Endothelial cell of umbilical vein (primary cell): ENCODE measurements at regions not wholly inside any gene's neighbourhood (a gene's known extent, or its start where the extent isn't known, plus 50 kb on each side); places are given as distances from the start of the nearest gene placed in this dataset.

Source experiments
- BruUV-seq: library from RNA; stranded (reverse); fragments of 400-500 nt; replicated peaks from 2 replicates; lab custom pipeline; 2021; lab: Mats Ljungman, UMichigan
- CTCF ChIA-PET: fragments of 300-600, 350-600 bp; sonication (Branson Sonifier 250); formaldehyde crosslinking; loops from one replicate; lab custom pipeline; 2021; ENCODE audit warnings: antibody characterized with exemption, inconsistent platforms; lab: Charles Lee
- POLR2A ChIA-PET: fragments of 300-600, 350-600 bp; sonication (Branson Sonifier 250); formaldehyde crosslinking; loops from one replicate; lab custom pipeline; 2021; ENCODE audit warnings: antibody characterized with exemption, inconsistent platforms; lab: Charles Lee
- DNase-seq: peaks from one replicate; pipeline ENCODE4 v3.0.0-alpha.2; 2011; ENCODE audit warnings: low read depth, low spot score
- FAIRE-seq: peaks from 2 replicates; lab custom pipeline; 2011; peaks lifted over from hg19 to GRCh38; lab: Jason Lieb, UNC
- H2AFZ ChIP-seq: 2 replicates; pipeline ENCODE4 v1.6.0; 2012; ENCODE audit warnings: low read depth, low read length, control low read depth, inconsistent platforms
- H3K27ac ChIP-seq: 2 replicates; pipeline ENCODE4 v1.5.1; 2011; ENCODE audit warnings: low read depth, mild to moderate bottlenecking, control low read depth, low read length, moderate library complexity; ENCODE audit not compliant: insufficient read depth
- H3K27me3 ChIP-seq, 2 experiments: 2 replicates each; pipeline versions ENCODE4 v1.6.0 to v1.6.1; 2011; ENCODE audit warnings: low read length in 2 of 2, mixed read lengths in 1 of 2; ENCODE audit not compliant: control insufficient read depth in 2 of 2, insufficient read depth in 2 of 2
- H3K36me3 ChIP-seq, 2 experiments: 2 replicates in 1 of 2; 3 replicates in 1 of 2; pipeline ENCODE4 v1.5.1; 2011; ENCODE audit warnings: low read length in 2 of 2, mild to moderate bottlenecking in 1 of 2, moderate library complexity in 1 of 2; ENCODE audit not compliant: control insufficient read depth in 2 of 2, insufficient read depth in 2 of 2; ENCODE audit errors: extremely low read depth in 1 of 2
- H3K4me1 ChIP-seq: 3 replicates; pipeline ENCODE4 v1.5.1; 2011; ENCODE audit warnings: mild to moderate bottlenecking, low read length; ENCODE audit not compliant: control insufficient read depth, insufficient read depth; ENCODE audit errors: extremely low read depth
- H3K4me2 ChIP-seq: 2 replicates; pipeline ENCODE4 v1.6.1; 2011; ENCODE audit warnings: low read length, control low read depth, mixed read lengths; ENCODE audit not compliant: insufficient read depth
- H3K4me3 ChIP-seq, 3 experiments: fragments of 200-600 bp in 1 of 3; sonication (generic), shearing (Covaris generic) in 1 of 3; replicated peaks in 1 of 3; 2 replicates each; pipeline ENCODE4 v1.5.1; 2011 to 2016; ENCODE audit warnings: control low read depth in 3 of 3, low read length in 3 of 3, mild to moderate bottlenecking in 2 of 3, inconsistent platforms in 1 of 3, low read depth in 1 of 3, moderate library complexity in 1 of 3; ENCODE audit not compliant: insufficient read depth in 1 of 3
- H3K79me2 ChIP-seq: 2 replicates; pipeline ENCODE4 v1.6.0; 2012; ENCODE audit warnings: low read length, inconsistent platforms; ENCODE audit not compliant: control insufficient read depth, insufficient read depth
- H3K9ac ChIP-seq: replicated peaks from 2 replicates; pipeline ENCODE3; 2011; ENCODE audit warnings: low read length, control low read depth; ENCODE audit not compliant: insufficient read depth; ENCODE audit errors: extremely low read depth
- H3K9me1 ChIP-seq: replicated peaks from 3 replicates; pipeline ENCODE4 v1.6.0; 2011; ENCODE audit warnings: mild to moderate bottlenecking, low read length; ENCODE audit not compliant: control insufficient read depth, insufficient read depth; ENCODE audit errors: extremely low read depth
- H3K9me3 ChIP-seq: replicated peaks from 2 replicates; pipeline ENCODE4 v1.5.1; 2012; ENCODE audit warnings: low read length, inconsistent platforms; ENCODE audit not compliant: control insufficient read depth, insufficient read depth
- H4K20me1 ChIP-seq: replicated peaks from 2 replicates; pipeline ENCODE3; 2011; ENCODE audit warnings: mild to moderate bottlenecking, low read length; ENCODE audit not compliant: control insufficient read depth, insufficient read depth; ENCODE audit errors: extremely low read depth
- CTCF ChIP-seq, 2 donors: IDR thresholded peaks; 1 replicate in 1 of 2; 2 replicates in 1 of 2; pipeline ENCODE4 v1.5.1; 2011; ENCODE audit warnings: low read length in 2 of 2, mild to moderate bottlenecking in 2 of 2, moderate library complexity in 2 of 2, control low read depth in 1 of 2, inconsistent platforms in 1 of 2, low read depth in 1 of 2; ENCODE audit not compliant: insufficient read depth in 1 of 2; ENCODE audit errors: extremely low read depth in 1 of 2
- EZH2 ChIP-seq: IDR thresholded peaks from 2 replicates; pipeline ENCODE4 v1.6.1; 2012; ENCODE audit warnings: borderline replicate concordance, low read depth, mild to moderate bottlenecking, moderate library complexity, low read length, inconsistent platforms; ENCODE audit not compliant: severe bottlenecking
- FOS ChIP-seq: IDR thresholded peaks from 2 replicates; pipeline ENCODE4 v1.6.1; 2011; ENCODE audit warnings: mild to moderate bottlenecking, low read length, moderate library complexity, borderline replicate concordance; ENCODE audit not compliant: insufficient read depth
- GATA2 ChIP-seq: IDR thresholded peaks from 2 replicates; pipeline ENCODE4 v1.7.0; 2011; ENCODE audit warnings: low read depth, mild to moderate bottlenecking, moderate library complexity, mixed read lengths, low read length; ENCODE audit not compliant: insufficient read length, insufficient read depth
- JUN ChIP-seq: IDR thresholded peaks from 2 replicates; pipeline ENCODE4 v1.6.1; 2011; ENCODE audit warnings: borderline replicate concordance, low read depth; ENCODE audit not compliant: insufficient read length, insufficient read depth
- MAX ChIP-seq: IDR thresholded peaks from 2 replicates; pipeline ENCODE4 v1.6.1; 2011; ENCODE audit not compliant: insufficient read depth, insufficient read length
- MYC ChIP-seq: IDR thresholded peaks from one replicate; pipeline ENCODE4 v1.6.1; 2011; ENCODE audit warnings: mild to moderate bottlenecking, low read depth, low read length
- POLR2A ChIP-seq: IDR thresholded peaks from 2 replicates; pipeline ENCODE4 v1.6.1; 2012; ENCODE audit warnings: low read depth, mild to moderate bottlenecking, control low read depth, low read length
- POLR2AphosphoS5 ChIP-seq: IDR thresholded peaks from 2 replicates; pipeline ENCODE4 v1.6.1; 2012; ENCODE audit warnings: low read depth, mild to moderate bottlenecking, control low read depth, low read length, moderate library complexity; ENCODE audit not compliant: insufficient read depth
- dilution Hi-C: fragments of 300-500 bp; cut with MboI; formaldehyde crosslinking; loops from one replicate; pipeline ENCODE4 v1.15.0; 2019; ENCODE audit warnings: low sequenced_read_pairs; ENCODE audit not compliant: extremely low pct_ligation_motif_present
- intact Hi-C: fragments of 100-400 bp; cut with micrococcal nuclease; formaldehyde crosslinking; loops from one replicate; pipeline ENCODE4 v1.10.0; 2022

- Histone ChIP-seq H3K4me1 (no peaks in the 10 kb centered on the region), H3K4me3 (no peak overlapping the region), H3K9ac (no peak overlapping the region), H3K9me3 (no peaks in the 10 kb centered on the region), H3K4me2 (no peak overlapping the region), H3K27ac (no peak overlapping the region), H3K9me1 (no peaks in the 10 kb centered on the region), H3K36me3 (no peaks in the 10 kb centered on the region), H2AFZ (no peak overlapping the region), H3K27me3 (peaks cover 2% of the 10 kb centered on the region in 2 experiments), H3K79me2 (no peaks in the 10 kb centered on the region), H4K20me1 (no peaks in the 10 kb centered on the region)
- ChIA-PET CTCF (no interaction called here), POLR2A (no interaction called here)
- no TSS peak for BruUV-seq
- FAIRE-seq: no peak
- dilution Hi-C loops (no loop called here), intact Hi-C loops (no loop called here)
- TF ChIP-seq JUN: no peak
- TF ChIP-seq GATA2: no peak
- TF ChIP-seq CTCF (IDR thresholded peaks at IDR 0.05; ENCODE audit: extremely low read depth in 1 of 2, insufficient read depth in 1 of 2, low read depth in 1 of 2, low read length in 2 of 2): no peak
- no peak for TF ChIP-seq EZH2
- no peak for TF ChIP-seq POLR2A
- no peak for TF ChIP-seq POLR2AphosphoS5
- TF ChIP-seq FOS: no peak
- TF ChIP-seq MAX: no peak
- TF ChIP-seq MYC: no peak
- no peak for DNase-seq
Measured at GRCh38 chr14:23800811-23801210, 152.8 kb upstream of the DHRS4 start.
